ENCODE measurements at regions not wholly inside any gene's neighbourhood (a gene's known extent, or its start where the extent isn't known, plus 50 kb on each side); places are given as distances from the start of the nearest gene placed in this dataset.

DNA sequence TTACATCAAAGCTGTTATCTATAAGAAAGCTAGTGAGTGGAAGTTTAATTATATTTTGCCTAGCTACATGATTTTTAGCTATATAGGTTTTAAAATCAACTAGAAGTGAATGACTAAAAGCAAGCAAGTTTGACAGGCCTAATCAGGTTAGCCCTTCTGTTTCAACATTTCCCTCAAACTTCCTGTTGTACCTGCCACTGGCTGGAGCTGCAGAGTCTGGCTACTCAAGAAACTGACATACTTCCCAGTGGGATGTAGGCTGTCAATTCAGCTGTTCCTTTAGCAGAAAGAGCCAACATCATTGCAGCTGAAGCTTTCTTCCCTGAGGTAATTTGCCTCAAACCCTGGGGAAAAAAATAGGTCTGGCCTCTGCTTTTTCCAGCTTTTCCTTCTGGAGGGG lies 87.1 kb upstream of the TNR start:
- TF ChIP-seq ATF7 (IDR thresholded peaks at IDR 0.05; ENCODE audit: low read depth) = no peak
- TF ChIP-seq SP1 (IDR thresholded peaks at IDR 0.05; ENCODE audit: low read depth, low read length) = no peak
- no peak for TF ChIP-seq SREBF1 (IDR thresholded peaks at IDR 0.05; ENCODE audit: low read length)
- TF ChIP-seq RFX5 (IDR thresholded peaks at IDR 0.05; ENCODE audit: low read depth, low read length) = no peak
- TF ChIP-seq, protein P1, sequence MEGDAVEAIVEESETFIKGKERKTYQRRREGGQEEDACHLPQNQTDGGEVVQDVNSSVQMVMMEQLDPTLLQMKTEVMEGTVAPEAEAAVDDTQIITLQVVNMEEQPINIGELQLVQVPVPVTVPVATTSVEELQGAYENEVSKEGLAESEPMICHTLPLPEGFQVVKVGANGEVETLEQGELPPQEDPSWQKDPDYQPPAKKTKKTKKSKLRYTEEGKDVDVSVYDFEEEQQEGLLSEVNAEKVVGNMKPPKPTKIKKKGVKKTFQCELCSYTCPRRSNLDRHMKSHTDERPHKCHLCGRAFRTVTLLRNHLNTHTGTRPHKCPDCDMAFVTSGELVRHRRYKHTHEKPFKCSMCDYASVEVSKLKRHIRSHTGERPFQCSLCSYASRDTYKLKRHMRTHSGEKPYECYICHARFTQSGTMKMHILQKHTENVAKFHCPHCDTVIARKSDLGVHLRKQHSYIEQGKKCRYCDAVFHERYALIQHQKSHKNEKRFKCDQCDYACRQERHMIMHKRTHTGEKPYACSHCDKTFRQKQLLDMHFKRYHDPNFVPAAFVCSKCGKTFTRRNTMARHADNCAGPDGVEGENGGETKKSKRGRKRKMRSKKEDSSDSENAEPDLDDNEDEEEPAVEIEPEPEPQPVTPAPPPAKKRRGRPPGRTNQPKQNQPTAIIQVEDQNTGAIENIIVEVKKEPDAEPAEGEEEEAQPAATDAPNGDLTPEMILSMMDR (IDR thresholded peaks at IDR 0.05 in 2 of 3, conservative IDR thresholded peaks at IDR 0.05 in 1 of 3; ENCODE audit: control insufficient read depth in 2 of 3, extremely low read depth in 1 of 3, insufficient read depth in 1 of 3, low read depth in 3 of 3, low read length in 3 of 3) = no peak
- no peak for TF ChIP-seq RAD51 (IDR thresholded peaks at IDR 0.05)
- no peak for TF ChIP-seq CHD2 (IDR thresholded peaks at IDR 0.05; ENCODE audit: borderline replicate concordance, low read depth, low read length)
- no peak for TF ChIP-seq SIX5 (IDR thresholded peaks at IDR 0.05; ENCODE audit: low read depth, low read length, severe bottlenecking)
- TF ChIP-seq GABPA (IDR thresholded peaks at IDR 0.05; ENCODE audit: low read depth) = no peak
- no peak for TF ChIP-seq SMC3 (IDR thresholded peaks at IDR 0.05; ENCODE audit: borderline replicate concordance, low read length)
- no peak for TF ChIP-seq KAT2A (conservative IDR thresholded peaks at IDR 0.05; ENCODE audit: control insufficient read depth, low read depth, low read length)
- no peak for TF ChIP-seq EP300 (IDR thresholded peaks at IDR 0.05; ENCODE audit: borderline replicate concordance in 1 of 2, control insufficient read depth in 1 of 2, low read depth in 2 of 2, low read length in 2 of 2)
